KMS-11 (cell line): ENCODE measurements at regions not wholly inside any gene's neighbourhood (a gene's known extent, or its start where the extent isn't known, plus 50 kb on each side); places are given as distances from the start of the nearest gene placed in this dataset.

Experiments
- H2AFZ ChIP-seq: fragments of 200-600 bp; sonication (generic); 2 replicates; pipeline ENCODE4 v1.6.1; 2016; ENCODE audit warnings: antibody characterized with exemption, mixed run types, low read depth
- H3K27ac ChIP-seq: fragments of 200-600 bp; sonication (generic); 2 replicates; pipeline ENCODE4 v1.6.1; 2016; ENCODE audit warnings: mild to moderate bottlenecking, mixed run types
- H3K27me3 ChIP-seq: fragments of 200-600 bp; sonication (generic); 2 replicates; pipeline ENCODE4 v1.6.1; 2017; ENCODE audit warnings: mild to moderate bottlenecking, low read depth, mixed run types, moderate library complexity; ENCODE audit not compliant: insufficient read depth
- H3K36me3 ChIP-seq: fragments of 200-600 bp; sonication (generic); 2 replicates; pipeline ENCODE4 v1.6.1; 2017; ENCODE audit warnings: mild to moderate bottlenecking, mixed run types; ENCODE audit not compliant: insufficient read depth
- H3K4me1 ChIP-seq: fragments of 200-600 bp; sonication (generic); 2 replicates; pipeline ENCODE4 v1.6.1; 2016; ENCODE audit warnings: mild to moderate bottlenecking, low read depth, mixed run types; ENCODE audit not compliant: poor library complexity, severe bottlenecking
- H3K4me2 ChIP-seq: fragments of 200-600 bp; sonication (generic); 2 replicates; pipeline ENCODE4 v1.7.0; 2016; ENCODE audit warnings: mild to moderate bottlenecking, mixed run types
- H3K4me3 ChIP-seq: fragments of 200-600 bp; sonication (generic); IDR thresholded peaks from 2 replicates; pipeline ENCODE4 v1.6.1; 2017; ENCODE audit warnings: low read depth, low read length, mixed read lengths; ENCODE audit not compliant: insufficient read depth
- H3K79me2 ChIP-seq: fragments of 200-600 bp; sonication (generic); 2 replicates; pipeline ENCODE4 v1.6.1; 2016; ENCODE audit warnings: low read depth, mixed run types; ENCODE audit not compliant: insufficient read depth
- H3K9ac ChIP-seq: fragments of 200-600 bp; sonication (generic); 2 replicates; pipeline ENCODE4 v1.6.1; 2016; ENCODE audit warnings: mild to moderate bottlenecking, mixed run types
- H4K20me1 ChIP-seq: fragments of 200-600 bp; sonication (generic); 2 replicates; pipeline ENCODE4 v1.6.1; 2016; ENCODE audit warnings: mild to moderate bottlenecking, mixed run types; ENCODE audit not compliant: insufficient read depth
- TF ChIP-seq, protein P1 (sequence below): fragments of 200-600 bp; sonication (generic); conservative IDR thresholded peaks from 2 replicates; pipeline ENCODE4 v1.6.1; 2017; ENCODE audit warnings: low read depth, mild to moderate bottlenecking, antibody characterized with exemption, low read length, moderate library complexity, mixed read lengths

DNA sequence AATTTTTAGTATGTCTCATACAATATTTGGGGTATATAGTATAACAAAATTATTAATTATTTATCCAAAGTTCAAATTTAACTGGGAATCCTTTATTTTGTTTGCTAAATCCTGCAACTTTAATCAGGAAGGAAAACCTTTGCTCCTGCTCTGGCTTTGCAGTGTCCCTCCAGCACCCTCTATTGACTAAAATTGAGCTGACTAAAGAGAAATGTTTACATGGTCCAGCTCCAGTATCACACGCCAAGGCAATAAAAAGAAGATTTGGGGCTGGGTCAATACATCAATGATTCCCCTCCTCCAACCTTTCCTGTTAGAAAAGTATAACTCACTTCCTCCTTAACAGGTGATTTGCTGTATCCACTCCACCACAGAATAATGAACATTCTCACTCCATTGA is 153.0 kb upstream of the LRRC4C start:
- no peak overlapping the region for H3K4me2 ChIP-seq
- no peaks in the 10 kb centered on the region for H3K4me1 ChIP-seq
- H3K36me3 ChIP-seq: no peaks in the 10 kb centered on the region
- no peaks in the 10 kb centered on the region for H4K20me1 ChIP-seq
- H3K27me3 ChIP-seq: no peaks in the 10 kb centered on the region
- TF ChIP-seq, protein P1, sequence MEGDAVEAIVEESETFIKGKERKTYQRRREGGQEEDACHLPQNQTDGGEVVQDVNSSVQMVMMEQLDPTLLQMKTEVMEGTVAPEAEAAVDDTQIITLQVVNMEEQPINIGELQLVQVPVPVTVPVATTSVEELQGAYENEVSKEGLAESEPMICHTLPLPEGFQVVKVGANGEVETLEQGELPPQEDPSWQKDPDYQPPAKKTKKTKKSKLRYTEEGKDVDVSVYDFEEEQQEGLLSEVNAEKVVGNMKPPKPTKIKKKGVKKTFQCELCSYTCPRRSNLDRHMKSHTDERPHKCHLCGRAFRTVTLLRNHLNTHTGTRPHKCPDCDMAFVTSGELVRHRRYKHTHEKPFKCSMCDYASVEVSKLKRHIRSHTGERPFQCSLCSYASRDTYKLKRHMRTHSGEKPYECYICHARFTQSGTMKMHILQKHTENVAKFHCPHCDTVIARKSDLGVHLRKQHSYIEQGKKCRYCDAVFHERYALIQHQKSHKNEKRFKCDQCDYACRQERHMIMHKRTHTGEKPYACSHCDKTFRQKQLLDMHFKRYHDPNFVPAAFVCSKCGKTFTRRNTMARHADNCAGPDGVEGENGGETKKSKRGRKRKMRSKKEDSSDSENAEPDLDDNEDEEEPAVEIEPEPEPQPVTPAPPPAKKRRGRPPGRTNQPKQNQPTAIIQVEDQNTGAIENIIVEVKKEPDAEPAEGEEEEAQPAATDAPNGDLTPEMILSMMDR: no peak
- no peak overlapping the region for H3K9ac ChIP-seq
- H3K27ac ChIP-seq: no peak overlapping the region
- no peak overlapping the region for H2AFZ ChIP-seq
- no peak overlapping the region for H3K4me3 ChIP-seq
- H3K79me2 ChIP-seq: no peaks in the 10 kb centered on the region

GRCh38 chr11:41613326-41613725 is 153.9 kb upstream of the LRRC4C start:
- no peaks in the 10 kb centered on the region for H4K20me1 ChIP-seq
- H3K4me3 ChIP-seq: no peak overlapping the region
- H2AFZ ChIP-seq: no peak overlapping the region
- H3K36me3 ChIP-seq: no peaks in the 10 kb centered on the region
- TF ChIP-seq, protein P1: no peak
- no peak overlapping the region for H3K9ac ChIP-seq
- H3K4me1 ChIP-seq: no peaks in the 10 kb centered on the region
- no peaks in the 10 kb centered on the region for H3K27me3 ChIP-seq
- H3K4me2 ChIP-seq: no peak overlapping the region
- no peak overlapping the region for H3K27ac ChIP-seq
- no peaks in the 10 kb centered on the region for H3K79me2 ChIP-seq

DNA sequence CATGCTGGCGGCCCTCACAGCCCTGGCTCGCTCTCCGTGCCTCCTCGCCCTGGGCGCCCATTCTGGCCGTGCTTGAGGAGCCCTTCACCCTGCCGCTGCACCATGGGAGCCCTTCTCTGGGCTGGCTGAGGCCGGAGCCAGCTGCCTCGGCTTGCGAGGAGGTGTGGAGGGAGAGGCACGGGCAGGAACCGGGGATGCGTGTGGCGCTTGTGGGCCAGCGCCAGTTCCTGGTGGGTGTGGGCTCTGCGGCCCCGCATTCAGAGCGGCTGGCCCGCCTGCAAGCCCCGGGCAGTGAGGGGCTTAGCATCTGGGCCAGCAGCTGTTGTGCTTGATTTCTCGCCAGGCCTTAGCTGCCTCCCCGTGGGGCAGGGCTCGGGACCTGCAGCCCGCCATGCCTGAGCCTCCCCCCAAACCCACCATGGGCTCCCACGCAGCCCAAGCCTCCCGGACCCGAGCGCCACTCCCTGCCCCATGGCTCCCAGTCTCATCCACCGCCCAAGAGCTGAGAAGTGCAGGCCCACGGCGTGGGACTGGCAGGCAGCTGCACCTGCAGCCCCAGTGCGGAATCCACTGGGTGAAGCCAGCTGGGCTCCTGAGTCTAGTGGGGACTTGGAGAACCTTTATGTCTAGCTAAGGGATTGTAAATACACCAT is 163.4 kb upstream of the LRRC4C start:
- Histone ChIP-seq H3K36me3 (no peaks in the 10 kb centered on the region), H3K4me2 (no peak overlapping the region), H3K27ac (no peak overlapping the region), H3K4me1 (no peaks in the 10 kb centered on the region), H3K9ac (no peak overlapping the region), H3K27me3 (no peaks in the 10 kb centered on the region), H3K4me3 (no peak overlapping the region), H2AFZ (no peak overlapping the region), H3K79me2 (no peaks in the 10 kb centered on the region), H4K20me1 (no peaks in the 10 kb centered on the region)
- TF ChIP-seq, protein P1: no peak

GRCh38 chr11:41659985-41660384 is 200.5 kb upstream of the LRRC4C start:
- H4K20me1 ChIP-seq: no peaks in the 10 kb centered on the region
- H2AFZ ChIP-seq: no peak overlapping the region
- TF ChIP-seq, protein P1: no peak
- no peak overlapping the region for H3K27ac ChIP-seq
- no peak overlapping the region for H3K4me2 ChIP-seq
- no peaks in the 10 kb centered on the region for H3K36me3 ChIP-seq
- no peaks in the 10 kb centered on the region for H3K79me2 ChIP-seq
- H3K4me1 ChIP-seq: no peaks in the 10 kb centered on the region
- H3K27me3 ChIP-seq: no peaks in the 10 kb centered on the region
- H3K4me3 ChIP-seq: no peak overlapping the region
- no peak overlapping the region for H3K9ac ChIP-seq
